Right lobe of liver (tissue), 4 donors: ENCODE measurements at regions not wholly inside any gene's neighbourhood (a gene's known extent, or its start where the extent isn't known, plus 50 kb on each side); places are given as distances from the start of the nearest gene placed in this dataset.

Experiments
- CTCF ChIP-seq, 4 donors: fragments of 200-600 bp in 3 of 4; fragments of 450-650 bp in 1 of 4; IDR thresholded peaks; one replicate each; pipeline versions ENCODE4 v1.5.1 to v1.8.0; 2016 to 2022; ENCODE audit warnings: antibody characterized with exemption in 4 of 4, mild to moderate bottlenecking in 2 of 4
- POLR2A ChIP-seq: fragments of 450-650 bp; IDR thresholded peaks from one replicate; pipeline ENCODE4 v1.6.1; 2017; ENCODE audit warnings: antibody characterized with exemption, mild to moderate bottlenecking
- donor health status: DM: no; HTN: no; CAD: no.
- donor health status: DM: no; HTN: no; CAD: no.
- donor health status: DM: no; HTN: yes; CAD: no.

GRCh38 chr1:31510853-31511789, 65.2 kb upstream of the TINAGL1 start:
- no peak for TF ChIP-seq CTCF (IDR thresholded peaks at IDR 0.05)
- no peak for TF ChIP-seq POLR2A
